ENCODE measurements at regions not wholly inside any gene's neighbourhood (a gene's known extent, or its start where the extent isn't known, plus 50 kb on each side); places are given as distances from the start of the nearest gene placed in this dataset.

DNA sequence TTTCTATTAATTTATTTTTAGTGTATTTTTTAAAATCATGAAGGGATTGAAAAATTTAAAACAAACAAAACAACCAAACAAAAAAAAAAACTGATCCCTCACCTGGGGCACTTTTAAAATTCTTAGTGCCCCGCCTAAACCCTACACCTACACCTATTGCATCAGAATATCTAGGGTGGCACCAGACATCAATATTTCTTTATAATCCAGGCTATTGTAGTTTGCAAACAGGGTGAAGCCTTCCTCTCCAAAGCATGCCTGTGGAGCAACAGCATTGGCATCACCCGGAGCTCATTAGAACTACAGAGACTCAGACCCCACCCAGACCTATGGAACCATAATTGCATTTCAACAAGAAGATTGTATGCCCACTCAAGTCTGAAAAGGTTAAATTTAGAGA lies 54.9 kb upstream of the ACP3 start:
- TF ChIP-seq EZH2 (IDR thresholded peaks at IDR 0.05; ENCODE audit: borderline replicate concordance, insufficient read depth, low read length, poor library complexity, severe bottlenecking) = no peak
- TF ChIP-seq, protein P1, sequence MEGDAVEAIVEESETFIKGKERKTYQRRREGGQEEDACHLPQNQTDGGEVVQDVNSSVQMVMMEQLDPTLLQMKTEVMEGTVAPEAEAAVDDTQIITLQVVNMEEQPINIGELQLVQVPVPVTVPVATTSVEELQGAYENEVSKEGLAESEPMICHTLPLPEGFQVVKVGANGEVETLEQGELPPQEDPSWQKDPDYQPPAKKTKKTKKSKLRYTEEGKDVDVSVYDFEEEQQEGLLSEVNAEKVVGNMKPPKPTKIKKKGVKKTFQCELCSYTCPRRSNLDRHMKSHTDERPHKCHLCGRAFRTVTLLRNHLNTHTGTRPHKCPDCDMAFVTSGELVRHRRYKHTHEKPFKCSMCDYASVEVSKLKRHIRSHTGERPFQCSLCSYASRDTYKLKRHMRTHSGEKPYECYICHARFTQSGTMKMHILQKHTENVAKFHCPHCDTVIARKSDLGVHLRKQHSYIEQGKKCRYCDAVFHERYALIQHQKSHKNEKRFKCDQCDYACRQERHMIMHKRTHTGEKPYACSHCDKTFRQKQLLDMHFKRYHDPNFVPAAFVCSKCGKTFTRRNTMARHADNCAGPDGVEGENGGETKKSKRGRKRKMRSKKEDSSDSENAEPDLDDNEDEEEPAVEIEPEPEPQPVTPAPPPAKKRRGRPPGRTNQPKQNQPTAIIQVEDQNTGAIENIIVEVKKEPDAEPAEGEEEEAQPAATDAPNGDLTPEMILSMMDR (IDR thresholded peaks at IDR 0.05; ENCODE audit: poor library complexity, severe bottlenecking) = no peak
- no peak for TF ChIP-seq POLR2AphosphoS5 (IDR thresholded peaks at IDR 0.05)
- no peak for TF ChIP-seq RAD21 (conservative IDR thresholded peaks at IDR 0.05)
- TF ChIP-seq REST (IDR thresholded peaks at IDR 0.05; ENCODE audit: borderline replicate concordance) = no peak
- no peak for TF ChIP-seq EP300 (conservative IDR thresholded peaks at IDR 0.05; ENCODE audit: poor library complexity, severe bottlenecking)
- no peak for TF ChIP-seq MXI1 (conservative IDR thresholded peaks at IDR 0.05; ENCODE audit: poor library complexity, severe bottlenecking)

Data from neural cell (in vitro differentiated cells).